Tibial nerve (tissue), 4 donors: ENCODE measurements at regions not wholly inside any gene's neighbourhood (a gene's known extent, or its start where the extent isn't known, plus 50 kb on each side); places are given as distances from the start of the nearest gene placed in this dataset.

ENCODE experiments used
- DNase-seq, 2 donors: peaks; one replicate each; pipeline ENCODE4 v3.0.0-alpha.2; 2019; ENCODE audit warnings: low spot score in 2 of 2
- H3K27ac ChIP-seq, 4 donors: fragments of 200-600 bp; sonication (generic) in 3 of 4; one replicate each; pipeline ENCODE4 v1.5.1; 2017 to 2019; ENCODE audit warnings: mild to moderate bottlenecking in 1 of 4
- H3K27me3 ChIP-seq, 2 donors: fragments of 200-600 bp; sonication (generic) in 1 of 2; one replicate each; pipeline versions ENCODE4 v1.5.1 to v1.6.0; 2017 to 2019
- H3K36me3 ChIP-seq, 3 donors: fragments of 200-600 bp; sonication (generic); one replicate each; pipeline ENCODE4 v1.5.1; 2018 to 2019
- H3K4me1 ChIP-seq, 4 donors: fragments of 200-600 bp; sonication (generic) in 3 of 4; one replicate each; pipeline ENCODE4 v1.5.1; 2017 to 2019
- H3K4me3 ChIP-seq, 4 donors: fragments of 200-600 bp; sonication (generic) in 3 of 4; one replicate each; pipeline ENCODE4 v1.5.1; 2017 to 2019; ENCODE audit warnings: mild to moderate bottlenecking in 1 of 4, moderate library complexity in 1 of 4
- H3K9me3 ChIP-seq, 4 donors: fragments of 200-600 bp; sonication (generic) in 3 of 4; one replicate each; pipeline ENCODE4 v1.5.1; 2017 to 2019
- CTCF ChIP-seq, 5 experiments: fragments of 200-600 bp in 3 of 5; fragments of 450-650 bp in 2 of 5; sonication (generic) in 3 of 5; IDR thresholded peaks; one replicate each; pipeline ENCODE4 v1.5.1; 2016 to 2019; ENCODE audit warnings: antibody characterized with exemption in 5 of 5, mild to moderate bottlenecking in 3 of 5, moderate library complexity in 2 of 5
- EP300 ChIP-seq, 2 donors: sonication (generic); formaldehyde crosslinking; IDR thresholded peaks; one replicate each; pipeline ENCODE4 v1.6.1; 2017; ENCODE audit warnings: antibody characterized with exemption in 2 of 2, mild to moderate bottlenecking in 1 of 2
- POLR2A ChIP-seq, 2 donors: fragments of 450-650 bp; IDR thresholded peaks; one replicate each; pipeline ENCODE4 v1.6.1; 2017; ENCODE audit warnings: antibody characterized with exemption in 2 of 2, mild to moderate bottlenecking in 2 of 2, moderate library complexity in 2 of 2
- WGBS, 2 donors: methylation state at CpG; one replicate each; pipeline ENCODE4 v1.1.5; 2018; 5-methylcytosine and 5-hydroxymethylcytosine counted together

GRCh38 chr16:35252356-35252936 lies 1793.0 kb downstream of the TP53TG3F start:
- Histone ChIP-seq H3K27ac (no peak overlapping the region), H3K4me3 (no peak overlapping the region), H3K27me3 (no peaks in the 10 kb centered on the region), H3K4me1 (no peaks in the 10 kb centered on the region), H3K9me3 (peaks cover 0 to 32% (median 0%) of the 10 kb centered on the region in 4 donors), H3K36me3 (no peaks in the 10 kb centered on the region)
- TF ChIP-seq POLR2A (IDR thresholded peaks at IDR 0.05): no peak
- no peak for TF ChIP-seq EP300 (IDR thresholded peaks at IDR 0.05)
- no peak for TF ChIP-seq CTCF (IDR thresholded peaks at IDR 0.05)
- no peak for DNase-seq
- WGBS, 2 donors: 84 to 88% methylated on average over 4 of the region's 4 CpGs

GRCh38 chr16:35255186-35255803 lies 1795.9 kb downstream of the TP53TG3F start:
- H3K27ac ChIP-seq: no peak overlapping the region
- no peaks in the 10 kb centered on the region for H3K4me1 ChIP-seq
- H3K4me3 ChIP-seq: no peak overlapping the region
- H3K36me3 ChIP-seq: no peaks in the 10 kb centered on the region
- 62 to 70% methylated on average over 32 to 33 of the region's 33 CpGs for WGBS, 2 donors
- no peak for TF ChIP-seq CTCF (IDR thresholded peaks at IDR 0.05)
- TF ChIP-seq POLR2A (IDR thresholded peaks at IDR 0.05): no peak
- TF ChIP-seq EP300 (IDR thresholded peaks at IDR 0.05): no peak
- DNase-seq: no peak
- H3K27me3 ChIP-seq: no peaks in the 10 kb centered on the region
- H3K9me3 ChIP-seq: peaks cover 0 to 36% (median 0%) of the 10 kb centered on the region in 4 donors

- H3K27me3 ChIP-seq: no peaks in the 10 kb centered on the region
- H3K9me3 ChIP-seq: peaks cover 0 to 36% (median 0%) of the 10 kb centered on the region in 4 donors
- WGBS, 2 donors: 55 to 64% methylated on average over 11 of the region's 11 CpGs
- H3K4me1 ChIP-seq: no peaks in the 10 kb centered on the region
- no peaks in the 10 kb centered on the region for H3K36me3 ChIP-seq
- H3K4me3 ChIP-seq: no peak overlapping the region
- H3K27ac ChIP-seq: no peak overlapping the region
- no peak for TF ChIP-seq CTCF (IDR thresholded peaks at IDR 0.05)
- no peak for TF ChIP-seq EP300 (IDR thresholded peaks at IDR 0.05)
- TF ChIP-seq POLR2A (IDR thresholded peaks at IDR 0.05): no peak
- DNase-seq: no peak
Measured at GRCh38 chr16:35255816-35256215, 1796.4 kb downstream of the TP53TG3F start.

GRCh38 chr16:35258381-35258780 lies 1799.0 kb downstream of the TP53TG3F start:
- Histone ChIP-seq H3K27ac (no peak overlapping the region), H3K4me1 (no peaks in the 10 kb centered on the region), H3K36me3 (no peaks in the 10 kb centered on the region), H3K9me3 (peaks cover 0 to 21% (median 0%) of the 10 kb centered on the region in 4 donors), H3K27me3 (no peaks in the 10 kb centered on the region), H3K4me3 (no peak overlapping the region)
- TF ChIP-seq CTCF (IDR thresholded peaks at IDR 0.05) (no peak), POLR2A (IDR thresholded peaks at IDR 0.05) (no peak), EP300 (IDR thresholded peaks at IDR 0.05) (no peak)
- DNase-seq: no peak
- WGBS, 2 donors: 78% methylated on average over 8 to 9 of the region's 9 CpGs

GRCh38 chr16:35295856-35296255 lies 1836.4 kb downstream of the TP53TG3F start:
- TF ChIP-seq EP300 (IDR thresholded peaks at IDR 0.05) (no peak), POLR2A (IDR thresholded peaks at IDR 0.05) (no peak), CTCF (IDR thresholded peaks at IDR 0.05) (no peak)
- Histone ChIP-seq H3K27ac (no peak overlapping the region), H3K36me3 (no peaks in the 10 kb centered on the region), H3K4me3 (no peak overlapping the region), H3K4me1 (no peaks in the 10 kb centered on the region), H3K27me3 (no peaks in the 10 kb centered on the region), H3K9me3 (peaks cover 0 to 8% (median 0%) of the 10 kb centered on the region in 4 donors)
- DNase-seq: no peak
- WGBS, 2 donors: 59% methylated on average over 3 of the region's 3 CpGs
